ENCODE measurements at regions not wholly inside any gene's neighbourhood (a gene's known extent, or its start where the extent isn't known, plus 50 kb on each side); places are given as distances from the start of the nearest gene placed in this dataset.

GRCh38 chr18:78767648-78768071 is 212.0 kb upstream of the SALL3 start:
- TF ChIP-seq CTCF (IDR thresholded peaks at IDR 0.05 in 8 of 11, conservative IDR thresholded peaks at IDR 0.05 in 3 of 11), result no peak
- no peak for TF ChIP-seq POLR2A (IDR thresholded peaks at IDR 0.05)
- TF ChIP-seq POLR2AphosphoS5 (IDR thresholded peaks at IDR 0.05), result no peak

Data from spleen (tissue), 7 donors.